HG02798 (cell line): ENCODE measurements at regions not wholly inside any gene's neighbourhood (a gene's known extent, or its start where the extent isn't known, plus 50 kb on each side); places are given as distances from the start of the nearest gene placed in this dataset.

Experiments used
- ATAC-seq: cut with Tn5 transposase; IDR thresholded peaks from one replicate; pipeline ENCODE4 v1.9.1; 2021; ENCODE audit warnings: mild to moderate bottlenecking; ENCODE audit not compliant: unreplicated experiment, poor library complexity

GRCh38 chr12:105967038-105967776 lies 171.5 kb downstream of the NUAK1 start:
- ATAC-seq, result no peak

- no peak for ATAC-seq
Observed at GRCh38 chr12:105968025-105968424, 170.7 kb downstream of the NUAK1 start.

- no peak for ATAC-seq
Observed at GRCh38 chr12:105970885-105971284, 167.9 kb downstream of the NUAK1 start.

DNA sequence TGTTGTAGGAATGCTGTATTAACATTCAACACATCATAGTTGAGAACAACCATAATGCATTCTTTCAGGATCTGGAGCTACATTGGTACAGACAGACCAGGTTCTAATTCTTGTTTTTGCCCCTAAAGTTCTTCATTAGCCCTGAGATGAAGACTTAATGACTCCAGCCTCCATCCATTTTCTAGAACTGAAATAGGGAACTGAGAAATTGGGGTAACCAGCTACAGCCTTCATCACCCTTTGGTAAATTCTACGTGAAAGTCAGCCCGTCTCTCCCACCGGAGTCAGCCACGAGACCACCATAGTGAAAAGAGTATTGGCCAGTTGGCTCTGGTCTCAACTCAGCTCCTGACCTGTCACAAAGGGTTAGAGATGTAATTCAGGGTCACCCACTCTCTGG lies 164.0 kb downstream of the NUAK1 start:
- no peak for ATAC-seq

GRCh38 chr12:105975351-105975750 lies 163.4 kb downstream of the NUAK1 start:
- no peak for ATAC-seq

DNA sequence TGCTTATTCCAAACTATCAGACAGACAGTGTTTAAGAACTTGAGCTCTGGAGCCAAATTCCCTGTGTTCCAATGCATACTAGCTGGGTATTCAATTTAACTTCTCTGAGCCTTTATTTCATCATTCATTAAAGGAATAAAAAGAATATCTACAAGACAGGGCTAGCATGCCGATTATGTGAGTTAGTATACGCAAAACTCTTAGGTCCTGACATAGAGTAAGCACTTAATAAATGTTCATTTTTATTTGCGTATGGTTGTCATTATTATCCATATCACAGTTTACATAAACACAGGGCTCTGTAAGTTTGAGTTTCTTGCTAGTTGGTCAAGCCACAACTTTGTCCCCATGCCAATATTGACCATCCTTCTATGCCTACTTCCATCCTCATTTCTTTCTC lies 161.5 kb downstream of the NUAK1 start:
- no peak for ATAC-seq

DNA sequence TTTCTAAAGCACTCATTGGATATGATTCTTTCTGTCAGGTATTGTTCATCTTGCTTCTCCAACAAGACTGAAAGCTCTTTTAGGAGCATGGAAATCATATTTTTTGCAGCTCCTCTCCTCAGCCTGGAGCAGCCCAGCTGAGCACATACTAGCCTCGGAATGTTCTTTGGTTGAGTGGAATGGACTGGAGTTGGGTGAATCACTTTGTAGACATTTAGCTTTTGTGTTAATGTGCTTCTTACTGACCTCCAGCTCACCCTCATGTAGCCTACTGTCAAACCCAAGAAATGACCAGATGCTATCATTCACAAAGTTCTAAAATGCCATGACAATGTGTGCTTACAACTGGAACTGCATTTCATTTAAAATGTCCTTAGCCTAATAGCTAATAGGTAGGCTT lies 161.1 kb downstream of the NUAK1 start:
- ATAC-seq, result no peak

GRCh38 chr12:105978276-105978675 lies 160.5 kb downstream of the NUAK1 start:
- ATAC-seq, result no peak

- no peak for ATAC-seq
Observed at GRCh38 chr12:105978686-105979085, 160.1 kb downstream of the NUAK1 start.

GRCh38 chr12:105980085-105980484 lies 158.7 kb downstream of the NUAK1 start:
- ATAC-seq, result no peak

- no peak for ATAC-seq
Observed at GRCh38 chr12:105980533-105980932, 158.2 kb downstream of the NUAK1 start.

- no peak for ATAC-seq
Observed at GRCh38 chr12:105982022-105982421, 156.7 kb downstream of the NUAK1 start.

DNA sequence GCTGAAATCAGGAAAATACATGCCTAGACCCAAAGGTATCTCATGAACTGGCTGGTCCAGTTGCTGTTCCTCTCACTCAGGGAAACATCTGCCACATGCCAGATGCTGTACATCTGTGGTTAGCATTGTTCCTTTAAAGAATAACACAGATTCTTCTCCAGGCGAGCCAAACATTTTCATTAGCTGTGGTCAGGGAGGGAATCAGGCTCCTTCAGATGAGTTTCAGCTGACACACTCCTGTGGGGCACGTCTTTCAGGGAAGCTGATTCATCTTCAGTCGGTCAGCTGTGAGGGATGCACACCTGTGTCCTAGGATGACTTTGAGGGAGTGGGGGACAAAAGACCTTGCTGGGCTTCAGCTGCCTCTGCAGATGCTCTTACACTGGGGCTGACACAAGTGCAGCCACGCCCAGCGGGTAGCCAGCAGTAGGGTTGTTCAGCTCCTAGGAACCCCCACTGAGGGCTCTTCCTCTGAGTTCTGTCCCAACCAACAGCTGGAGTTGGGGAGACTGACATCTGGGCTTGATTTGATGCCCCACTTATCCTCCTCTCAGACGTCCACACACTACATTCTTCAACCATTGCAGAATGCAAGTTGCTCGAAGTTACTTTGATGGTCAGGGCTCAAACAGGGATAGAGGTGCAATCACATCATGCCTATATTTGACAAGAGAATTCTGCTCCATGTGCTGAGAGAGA lies 155.0 kb downstream of the NUAK1 start:
- ATAC-seq, result no peak

- no peak for ATAC-seq
Observed at GRCh38 chr12:105985383-105985782, 153.4 kb downstream of the NUAK1 start.

DNA sequence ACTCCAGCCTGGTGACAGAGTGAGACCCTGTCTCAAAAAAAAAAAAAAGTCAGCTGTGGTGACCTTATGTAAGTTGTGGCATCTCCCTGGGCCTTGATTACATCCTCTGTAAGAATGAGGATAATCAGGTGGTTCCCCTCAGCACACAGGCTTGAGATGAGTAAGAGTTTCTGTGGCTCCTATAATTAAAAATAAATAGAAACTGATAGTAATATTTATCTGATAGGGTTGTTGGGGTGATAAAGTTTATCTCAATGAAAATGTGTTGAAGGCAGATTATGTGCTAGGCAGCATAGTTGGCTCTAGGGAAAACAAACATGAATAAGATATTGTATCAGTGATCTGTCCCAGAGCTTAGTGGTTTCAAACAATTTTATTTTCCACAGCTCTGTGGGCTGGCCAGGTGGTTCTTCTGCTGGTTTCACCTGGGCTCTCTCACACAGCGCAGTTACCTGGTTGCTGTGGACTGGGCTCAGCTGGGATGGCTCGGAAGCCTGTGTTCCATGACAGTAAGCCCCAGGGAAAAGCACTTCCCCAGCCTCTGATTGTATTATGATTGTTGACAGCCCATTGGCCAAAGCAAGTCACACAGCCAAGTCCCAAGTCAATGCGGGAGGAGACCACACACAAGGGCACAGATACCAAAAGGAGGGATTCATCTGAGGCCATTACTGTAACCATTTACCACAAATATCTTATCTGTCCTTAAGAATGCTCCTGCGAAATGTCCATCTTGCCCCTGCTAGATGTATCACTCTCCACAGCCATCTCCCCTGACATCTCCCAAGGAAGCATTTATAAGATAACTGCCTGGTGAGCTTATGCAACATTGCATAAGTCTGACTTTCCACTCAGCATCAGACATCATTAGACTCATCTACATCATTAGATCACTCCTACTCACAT lies 151.7 kb downstream of the NUAK1 start:
- ATAC-seq, result no peak

- ATAC-seq, result no peak
Observed at GRCh38 chr12:105987685-105988035, 151.1 kb downstream of the NUAK1 start.

DNA sequence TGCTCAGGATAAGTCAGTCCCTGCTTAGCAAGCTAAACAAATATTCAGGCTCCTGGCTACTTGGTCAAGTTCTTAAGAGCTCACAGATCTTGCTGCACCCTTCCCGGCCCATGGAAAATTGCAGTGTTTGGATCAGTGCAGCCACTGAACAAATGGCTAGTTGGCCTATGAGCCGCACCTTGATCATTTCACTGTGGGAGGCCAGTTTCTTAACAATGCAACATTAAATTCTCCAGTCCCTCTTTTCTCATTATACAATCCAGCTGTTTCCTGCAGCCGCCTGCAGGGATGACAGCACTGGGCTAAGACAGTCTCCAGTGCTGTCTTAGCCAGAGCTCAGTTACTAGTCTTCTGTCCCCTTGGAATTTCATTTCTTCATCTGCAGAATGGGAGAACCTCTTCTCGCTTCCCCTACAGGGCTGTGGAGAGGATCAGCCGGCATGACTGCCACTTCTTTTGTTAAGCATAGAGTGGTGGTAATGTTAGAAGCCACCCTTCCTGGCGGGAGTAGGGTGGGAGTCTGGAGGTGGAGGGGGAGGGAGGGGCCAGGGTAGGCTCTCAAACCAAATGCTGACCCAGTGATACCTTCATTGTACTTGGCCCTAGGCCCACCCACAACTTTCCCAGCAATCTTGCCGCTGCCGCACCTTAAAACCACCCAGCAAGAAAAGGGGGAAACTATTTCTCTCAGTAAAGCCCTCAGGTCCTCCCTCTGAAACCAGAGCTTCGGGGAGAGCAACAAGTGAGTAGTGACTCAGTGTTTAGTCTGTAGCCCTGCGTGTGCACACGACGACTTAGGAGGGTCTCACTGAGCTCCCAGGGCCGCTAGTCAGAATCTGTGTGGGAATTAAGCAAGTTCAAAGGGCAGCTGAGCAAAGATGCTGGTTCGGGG lies 145.7 kb downstream of the NUAK1 start:
- ATAC-seq, result no peak

DNA sequence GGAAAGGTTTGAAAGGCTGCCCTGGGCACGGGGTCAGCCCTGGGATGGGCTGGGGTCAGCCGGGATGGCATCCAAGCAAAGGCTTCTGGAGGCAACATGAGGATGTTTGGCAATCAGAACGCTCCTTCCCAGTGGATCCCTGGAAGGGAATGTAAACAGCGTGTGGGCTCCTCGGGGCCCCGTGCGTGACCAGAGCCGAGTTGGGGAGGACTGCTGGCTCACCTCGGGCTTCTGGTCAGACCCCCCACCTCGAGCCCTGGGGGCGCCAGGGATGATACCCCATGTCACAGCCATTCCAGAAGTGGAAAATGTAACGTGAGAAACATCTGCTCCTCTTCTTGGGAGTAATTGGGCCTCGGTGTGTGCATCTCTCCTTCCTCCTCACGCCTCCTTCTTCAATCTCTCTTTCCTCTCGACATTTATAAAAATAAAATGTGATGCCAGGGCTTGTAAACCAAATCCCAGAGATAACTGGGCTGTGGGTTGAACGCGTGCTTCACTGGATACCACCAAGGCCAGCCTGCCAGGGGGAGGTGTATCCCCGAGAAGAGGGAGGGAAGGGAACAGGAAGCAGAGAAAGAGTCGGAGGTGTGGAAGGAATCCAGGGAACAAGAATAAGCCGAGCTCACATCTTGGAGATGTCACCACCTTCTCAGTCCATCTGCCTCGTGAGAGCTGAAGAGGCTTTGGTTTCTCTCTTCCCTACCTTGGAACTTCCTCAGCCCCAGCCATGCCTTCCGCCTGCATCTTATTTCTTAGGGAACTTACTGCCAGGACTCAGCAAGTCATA lies 144.8 kb downstream of the NUAK1 start:
- ATAC-seq, result no peak

DNA sequence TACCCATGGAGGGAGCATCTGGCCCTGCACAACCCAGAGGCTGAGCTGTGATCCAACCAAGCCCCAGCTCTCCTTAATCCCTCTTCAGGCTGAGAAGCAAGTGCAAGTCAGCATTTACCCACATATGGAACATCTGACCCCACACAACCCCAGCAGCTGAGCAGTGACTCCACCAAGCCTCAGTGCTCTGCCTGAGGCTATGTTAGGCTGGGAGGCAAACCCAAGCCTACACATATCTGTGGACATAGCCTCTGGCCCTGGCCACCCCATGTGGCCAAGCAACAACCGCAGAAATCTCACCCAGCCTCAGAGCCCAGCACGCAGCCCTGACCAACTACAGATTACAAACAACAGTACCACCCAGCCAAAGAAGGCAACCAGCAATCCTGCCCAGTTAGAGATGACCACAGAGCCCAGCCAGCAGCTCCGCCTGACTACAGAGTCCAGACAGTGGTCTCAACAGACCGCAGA lies 142.8 kb downstream of the NUAK1 start:
- no peak for ATAC-seq
